ENCODE measurements at regions not wholly inside any gene's neighbourhood (a gene's known extent, or its start where the extent isn't known, plus 50 kb on each side); places are given as distances from the start of the nearest gene placed in this dataset.

DNA sequence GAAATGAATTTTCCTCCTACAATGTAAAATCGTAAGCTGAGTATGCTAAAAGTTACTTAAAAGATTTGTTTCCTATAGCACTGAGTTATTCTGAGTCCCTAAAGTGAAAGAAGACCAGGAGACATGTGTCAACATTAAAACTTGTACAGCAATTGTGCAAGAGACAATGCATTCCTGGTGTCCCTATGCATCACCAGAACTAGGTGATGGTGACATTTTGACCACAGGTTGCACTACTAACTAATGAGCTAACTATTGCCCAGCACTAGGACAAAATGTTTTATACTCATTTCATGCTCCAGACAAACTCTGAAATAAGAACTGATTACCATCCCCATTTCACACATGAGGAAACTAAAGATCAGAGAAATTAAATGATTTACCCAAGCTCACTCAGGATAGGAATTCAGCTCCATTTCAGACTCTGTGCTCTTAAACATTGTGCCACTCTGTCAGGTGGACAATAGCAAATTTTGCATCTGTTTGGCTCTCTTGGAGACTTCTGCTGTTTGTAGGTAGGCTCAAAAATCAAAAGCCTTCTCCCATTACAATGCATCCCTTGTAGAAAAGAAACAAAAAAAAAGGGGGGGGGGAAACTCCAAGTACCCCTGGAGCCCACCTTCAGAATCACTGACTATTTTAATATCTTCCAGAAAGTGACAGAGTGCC, 269.2 kb downstream of the ACTL7B start:
- 58 to 83% methylated on average over 1 of the region's 1 CpG for WGBS, 2 donors
- intact Hi-C loops (cut with DNase I): no loop called here
- no peaks in the 10 kb centered on the region for H3K9me3 ChIP-seq
- H3K27ac ChIP-seq: no peak overlapping the region
- peaks cover 0 to 13% (median 0%) of the 10 kb centered on the region in 3 donors for H3K4me1 ChIP-seq
- DNase-seq: no peak
- TF ChIP-seq CTCF (IDR thresholded peaks at IDR 0.05) (no peak), POLR2A (IDR thresholded peaks at IDR 0.05) (no peak)
- H3K4me3 ChIP-seq: no peak overlapping the region
- no peaks in the 10 kb centered on the region for H3K27me3 ChIP-seq
- H3K36me3 ChIP-seq: no peaks in the 10 kb centered on the region

GRCh38 chr9:108584860-108585259, 270.9 kb downstream of the ACTL7B start:
- intact Hi-C loops (cut with DNase I): no loop called here
- H3K27ac ChIP-seq: no peak overlapping the region
- H3K27me3 ChIP-seq: no peaks in the 10 kb centered on the region
- no peaks in the 10 kb centered on the region for H3K36me3 ChIP-seq
- 75 to 77% methylated on average over 2 of the region's 2 CpGs for WGBS, 2 donors
- H3K9me3 ChIP-seq: no peaks in the 10 kb centered on the region
- H3K4me3 ChIP-seq: no peak overlapping the region
- H3K4me1 ChIP-seq: peaks cover 0 to 14% (median 4%) of the 10 kb centered on the region in 3 donors
- DNase-seq: no peak
- TF ChIP-seq POLR2A (IDR thresholded peaks at IDR 0.05): no peak
- no peak for TF ChIP-seq CTCF (IDR thresholded peaks at IDR 0.05)

DNA sequence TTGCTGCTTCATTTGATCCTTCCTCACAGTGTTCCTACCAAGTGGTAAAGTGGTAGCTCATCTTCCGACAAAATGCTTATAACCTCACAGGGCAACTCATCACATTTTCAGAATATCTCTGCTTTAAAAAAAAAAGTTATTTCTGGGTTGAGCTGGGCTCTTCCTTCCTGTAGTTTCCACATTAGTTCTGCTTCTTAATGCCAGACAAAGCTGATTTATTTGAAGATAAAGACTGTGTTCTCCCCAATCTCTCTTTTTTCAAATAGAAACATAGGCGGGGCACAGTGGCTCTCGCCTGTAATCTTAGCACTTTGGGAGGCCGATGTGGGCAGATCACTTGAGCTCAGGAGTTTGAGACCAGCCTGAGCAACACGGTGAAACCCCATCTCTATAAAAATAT, 273.1 kb downstream of the ACTL7B start:
- Histone ChIP-seq H3K36me3 (no peaks in the 10 kb centered on the region), H3K4me1 (peaks cover 0 to 22% (median 8%) of the 10 kb centered on the region in 3 donors), H3K27me3 (no peaks in the 10 kb centered on the region), H3K27ac (no peak overlapping the region), H3K4me3 (no peak overlapping the region), H3K9me3 (no peaks in the 10 kb centered on the region)
- 70 to 75% methylated on average over 5 of the region's 5 CpGs for WGBS, 2 donors
- DNase-seq: no peak
- intact Hi-C loops (cut with DNase I): no loop called here
- TF ChIP-seq POLR2A (IDR thresholded peaks at IDR 0.05): no peak
- no peak for TF ChIP-seq CTCF (IDR thresholded peaks at IDR 0.05)

DNA sequence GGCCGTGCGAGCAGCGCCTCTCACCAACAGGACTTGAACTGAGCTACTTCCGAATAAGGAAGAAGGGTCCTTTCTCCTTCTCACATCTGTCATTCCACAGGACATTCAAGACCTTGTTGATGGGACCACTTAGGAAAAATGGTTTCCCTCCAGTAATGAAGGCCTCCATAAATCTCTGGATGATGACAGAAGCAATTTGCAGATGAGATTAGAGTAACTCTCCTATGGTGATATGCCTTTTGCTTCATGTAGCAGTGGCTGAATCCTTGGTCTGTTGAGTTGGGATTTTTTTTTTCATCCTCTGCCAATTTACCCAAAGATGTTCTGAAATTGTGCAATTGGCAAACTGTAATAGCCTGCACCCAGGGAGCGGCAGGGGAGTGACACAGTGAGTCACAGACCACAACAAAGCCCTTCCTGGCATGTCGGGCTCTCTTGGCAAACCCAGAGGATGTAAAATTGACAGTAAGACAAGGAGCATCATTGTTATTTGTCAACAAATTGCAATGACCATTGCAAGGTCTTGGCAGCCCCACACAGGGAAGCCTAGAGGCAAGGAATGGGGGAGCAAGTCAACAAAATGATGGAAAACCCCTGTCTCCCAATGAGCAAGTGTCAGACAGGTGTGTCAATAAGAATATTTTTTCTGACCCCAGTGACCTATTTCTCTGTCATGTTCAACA, 275.9 kb downstream of the ACTL7B start:
- intact Hi-C loops (cut with DNase I): no loop called here
- Histone ChIP-seq H3K4me3 (no peak overlapping the region), H3K36me3 (no peaks in the 10 kb centered on the region), H3K4me1 (peaks cover 0 to 22% (median 8%) of the 10 kb centered on the region in 3 donors), H3K27ac (peak overlapping the region; percentile 51 to 82 (median 71)), H3K9me3 (no peaks in the 10 kb centered on the region), H3K27me3 (no peaks in the 10 kb centered on the region)
- 56 to 57% methylated on average over 4 to 6 of the region's 6 CpGs for WGBS, 2 donors
- DNase-seq: no peak
- TF ChIP-seq CTCF (IDR thresholded peaks at IDR 0.05): peak in 1 of 6 experiments; percentile 4
- no peak for TF ChIP-seq POLR2A (IDR thresholded peaks at IDR 0.05)

DNA sequence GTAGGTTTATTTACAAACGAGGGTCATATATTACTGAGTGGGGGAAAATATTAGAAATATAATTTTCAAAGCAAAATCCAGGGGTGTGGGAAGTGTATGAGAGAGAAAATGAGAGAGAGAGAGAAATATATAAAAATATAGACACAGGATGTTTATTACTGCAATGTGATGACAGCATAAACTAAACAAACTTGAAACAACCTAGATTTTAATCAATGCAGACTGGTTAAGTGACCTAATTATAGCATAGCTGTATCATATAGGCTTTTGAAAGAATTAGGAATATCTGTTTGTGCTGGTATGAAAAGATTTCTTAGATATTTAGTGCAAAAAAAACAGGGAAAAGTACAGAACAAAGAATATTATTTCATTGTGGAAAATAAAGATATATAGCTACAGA, 280.5 kb downstream of the ACTL7B start:
- Histone ChIP-seq H3K27me3 (no peaks in the 10 kb centered on the region), H3K27ac (no peak overlapping the region), H3K9me3 (no peaks in the 10 kb centered on the region), H3K36me3 (no peaks in the 10 kb centered on the region), H3K4me3 (no peak overlapping the region), H3K4me1 (peaks cover 0 to 13% (median 6%) of the 10 kb centered on the region in 3 donors)
- WGBS, 2 donors: 30 to 83% methylated on average over 1 of the region's 1 CpG
- TF ChIP-seq POLR2A (IDR thresholded peaks at IDR 0.05): no peak
- TF ChIP-seq CTCF (IDR thresholded peaks at IDR 0.05): no peak
- intact Hi-C loops (cut with DNase I): no loop called here
- DNase-seq: no peak
